GM19372 (cell line): ENCODE measurements at regions not wholly inside any gene's neighbourhood (a gene's known extent, or its start where the extent isn't known, plus 50 kb on each side); places are given as distances from the start of the nearest gene placed in this dataset.
"Not testable (repeated sequence)": the region's sequence is repeated elsewhere in the genome, so short reads cannot be mapped to it uniquely, and the experiment has no call there.

Experiments
- ATAC-seq: cut with Tn5 transposase; IDR thresholded peaks from one replicate; pipeline ENCODE4 v1.9.1; 2021; ENCODE audit warnings: mild to moderate bottlenecking, low read depth, moderate library complexity; ENCODE audit not compliant: unreplicated experiment

DNA sequence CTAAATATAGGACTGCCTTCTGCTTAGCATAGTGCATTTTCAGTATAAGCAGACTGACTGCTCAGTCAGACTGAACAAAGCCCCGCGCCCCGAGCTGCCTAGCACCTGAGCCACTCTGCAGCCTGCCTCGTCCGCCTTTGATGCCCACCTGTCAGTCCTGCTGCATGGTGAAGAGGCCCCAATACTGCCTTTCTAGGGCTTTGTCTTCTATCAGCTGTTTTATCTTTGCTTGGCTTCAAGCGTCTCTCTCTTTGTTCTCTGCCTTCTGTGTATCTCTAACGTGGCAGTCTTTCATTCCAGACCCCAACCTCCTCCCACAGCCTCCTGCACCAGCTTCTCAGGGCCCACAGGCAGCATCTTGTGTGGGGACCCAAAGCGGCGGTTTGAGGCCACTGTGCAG is 1001.0 kb downstream of the VRK1 start:
- no peak for ATAC-seq

DNA sequence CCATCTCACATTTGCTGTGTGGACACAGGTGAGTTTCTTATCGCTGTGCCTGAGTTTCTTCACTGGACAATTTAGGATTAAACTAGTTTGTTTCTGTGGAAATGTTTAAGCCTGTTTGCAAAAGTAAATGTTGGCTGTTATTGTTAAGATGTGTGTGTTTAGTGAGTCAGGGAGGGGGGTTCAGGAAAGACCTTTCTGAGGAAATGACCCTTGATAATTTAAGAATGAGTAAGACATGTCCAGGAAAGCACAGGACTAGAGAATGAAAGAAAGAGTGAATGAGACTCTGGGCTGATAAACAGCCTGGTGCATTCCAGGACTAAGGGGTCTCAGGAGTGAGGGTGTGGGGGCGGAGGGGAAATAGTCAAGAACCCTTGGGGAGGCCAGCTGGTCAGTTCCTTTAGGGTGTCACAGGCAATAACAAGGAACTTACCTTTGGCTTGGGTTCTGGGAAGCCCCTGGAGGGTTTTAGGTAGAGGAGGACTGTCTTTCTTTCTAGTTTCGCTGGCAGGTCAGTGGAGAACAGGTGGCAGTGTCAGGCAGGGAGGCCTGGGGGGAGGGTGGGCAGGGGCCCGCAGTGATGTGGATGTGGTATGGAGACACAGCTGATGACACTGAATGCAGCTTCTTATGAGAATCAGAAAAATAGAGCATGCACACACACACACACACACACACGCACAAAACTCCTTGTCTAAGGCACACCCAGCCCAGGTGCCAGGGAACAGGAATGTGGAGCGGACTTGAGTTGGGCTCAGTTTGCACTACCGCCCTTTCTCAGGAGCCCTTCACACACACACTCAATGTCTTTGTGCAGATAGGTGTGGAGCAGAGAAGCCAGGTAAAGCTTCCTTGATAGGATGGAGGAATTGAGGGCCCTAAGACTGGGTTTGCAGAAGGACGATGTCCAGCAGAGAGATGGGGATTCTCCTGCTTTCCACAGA is 1005.5 kb downstream of the VRK1 start:
- no peak for ATAC-seq

DNA sequence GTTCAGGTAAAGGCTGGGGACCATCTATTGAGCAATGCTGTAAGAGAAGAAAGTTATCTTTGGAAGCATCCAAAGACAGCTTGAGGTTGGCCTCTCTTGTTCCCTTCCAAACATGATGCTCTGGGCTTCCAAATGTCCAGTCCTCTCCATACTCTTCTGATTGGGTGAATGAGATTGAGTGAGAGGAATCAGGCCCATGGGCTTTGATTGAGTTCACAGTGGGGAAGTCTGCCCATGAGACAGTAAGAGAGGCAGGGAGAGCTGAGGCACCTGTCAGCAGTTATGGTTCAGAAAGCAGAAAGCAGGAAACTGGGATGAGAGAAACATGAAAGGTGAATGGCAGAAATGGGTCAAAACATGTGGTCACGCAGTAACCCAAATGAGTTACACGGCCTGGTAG is 1006.9 kb downstream of the VRK1 start:
- ATAC-seq, result no peak

DNA sequence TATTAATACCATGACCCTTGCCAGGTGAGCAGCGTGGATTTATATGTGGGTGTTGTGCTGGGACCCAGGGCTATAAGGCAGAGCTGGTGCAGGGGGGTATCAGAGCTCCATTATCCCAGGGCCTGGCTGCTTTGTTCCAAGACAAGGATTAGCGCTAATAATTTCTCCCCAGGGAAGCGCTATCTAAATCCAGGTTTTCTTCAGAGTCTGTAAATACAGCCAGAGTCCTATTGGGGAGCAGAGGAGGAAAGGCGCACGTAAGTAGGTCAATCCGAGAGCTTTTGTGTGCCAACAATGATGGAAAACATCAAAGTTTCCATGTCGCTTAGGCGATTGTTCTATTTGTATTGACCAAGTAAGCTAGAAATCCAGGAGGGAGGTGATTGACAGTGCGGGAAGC is 1009.7 kb downstream of the VRK1 start:
- ATAC-seq, result no peak

DNA sequence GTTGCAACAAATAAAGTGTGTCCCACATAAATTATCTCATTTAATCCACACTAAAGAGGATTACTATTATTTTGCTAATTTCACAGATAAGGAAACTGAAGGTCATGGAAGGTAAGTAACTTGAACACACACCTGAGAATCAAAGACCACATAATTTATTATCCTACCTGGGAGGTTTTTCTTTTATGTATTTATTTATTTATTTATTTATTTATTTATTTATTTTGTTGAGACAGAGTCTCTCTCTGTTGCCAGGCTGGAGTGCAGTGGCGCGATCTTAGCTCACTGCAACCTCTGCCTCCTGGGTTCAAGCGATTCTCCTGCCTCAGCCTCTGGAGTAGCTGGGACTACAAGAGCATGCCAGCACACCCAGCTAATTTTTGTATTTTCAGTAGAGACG is 1011.4 kb downstream of the VRK1 start:
- ATAC-seq, result not testable (repeated sequence)

DNA sequence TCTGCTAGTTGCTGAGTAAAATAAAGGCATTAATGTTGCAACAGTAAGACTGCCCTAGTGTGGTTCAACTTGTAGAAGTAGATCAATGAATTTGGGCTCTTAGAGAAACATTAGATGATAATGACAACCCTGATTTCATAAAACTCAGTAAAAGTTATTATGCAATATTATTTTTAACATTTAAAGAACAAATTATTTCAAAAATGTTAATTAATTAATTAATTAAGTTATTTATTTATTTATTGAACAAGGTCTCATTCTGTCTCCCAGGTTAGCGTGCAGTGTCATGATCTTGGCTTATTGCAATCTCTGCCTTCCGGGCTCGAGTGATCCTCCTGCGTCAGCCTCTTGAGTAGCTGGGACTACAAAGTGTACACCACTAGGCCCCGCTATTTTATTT is 1016.4 kb downstream of the VRK1 start:
- no peak for ATAC-seq

DNA sequence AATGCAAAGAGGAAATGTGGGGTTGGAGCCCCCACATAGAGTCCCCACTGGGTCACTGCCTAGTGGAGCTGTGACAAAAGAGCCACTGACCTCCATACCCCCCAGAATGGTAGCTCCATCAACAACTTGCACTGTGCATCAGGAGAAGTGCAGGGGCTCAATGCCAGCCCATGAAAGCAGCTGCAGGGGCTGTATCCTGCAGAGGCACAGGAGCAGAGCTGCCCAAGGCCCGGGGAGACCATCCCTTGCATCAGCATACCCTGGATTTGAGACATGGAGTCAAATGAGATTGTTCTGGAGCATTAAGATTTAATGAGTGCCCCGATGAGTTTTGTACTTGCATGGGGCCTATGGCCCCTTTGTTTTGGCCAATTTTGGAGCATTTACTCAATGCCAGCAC is 1023.6 kb downstream of the VRK1 start:
- no peak for ATAC-seq

DNA sequence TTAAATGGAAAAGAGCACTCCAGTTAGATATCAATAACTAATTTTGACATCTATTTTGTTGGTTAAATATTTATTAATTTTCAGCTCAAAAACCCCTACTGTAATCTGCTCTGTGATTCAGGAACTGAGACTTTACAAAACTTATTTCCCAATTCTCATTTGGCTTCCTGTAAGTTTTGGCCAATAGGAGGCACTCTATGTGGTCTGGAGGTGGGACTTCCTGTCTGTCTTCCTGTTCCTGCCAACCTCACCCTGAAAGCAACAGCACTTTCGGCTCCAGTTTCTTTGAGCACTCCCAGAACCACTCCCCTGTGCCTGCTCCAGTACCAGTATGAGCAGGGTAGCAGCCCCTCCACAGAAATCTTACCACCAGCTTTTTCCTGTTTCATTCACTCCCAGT is 1027.0 kb downstream of the VRK1 start:
- ATAC-seq, result no peak

DNA sequence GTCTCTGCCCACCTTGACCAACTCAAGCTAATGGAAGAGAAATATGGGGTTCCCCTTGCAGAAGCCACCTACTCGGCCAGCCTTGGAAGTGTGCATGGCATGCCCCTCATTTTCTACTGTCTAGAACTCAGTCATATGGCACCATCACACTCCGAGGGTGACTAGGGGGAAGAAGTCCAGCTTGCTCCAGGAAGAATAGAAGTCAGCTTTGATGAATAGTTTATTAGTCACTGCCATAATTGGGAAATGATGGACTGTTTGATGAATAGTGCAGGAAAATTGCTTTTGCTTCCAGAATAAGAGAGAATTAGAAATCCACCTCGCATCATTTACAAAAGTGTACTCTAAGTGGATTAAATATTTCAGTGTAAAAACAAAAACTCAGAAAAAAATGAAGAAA is 1030.6 kb downstream of the VRK1 start:
- no peak for ATAC-seq

DNA sequence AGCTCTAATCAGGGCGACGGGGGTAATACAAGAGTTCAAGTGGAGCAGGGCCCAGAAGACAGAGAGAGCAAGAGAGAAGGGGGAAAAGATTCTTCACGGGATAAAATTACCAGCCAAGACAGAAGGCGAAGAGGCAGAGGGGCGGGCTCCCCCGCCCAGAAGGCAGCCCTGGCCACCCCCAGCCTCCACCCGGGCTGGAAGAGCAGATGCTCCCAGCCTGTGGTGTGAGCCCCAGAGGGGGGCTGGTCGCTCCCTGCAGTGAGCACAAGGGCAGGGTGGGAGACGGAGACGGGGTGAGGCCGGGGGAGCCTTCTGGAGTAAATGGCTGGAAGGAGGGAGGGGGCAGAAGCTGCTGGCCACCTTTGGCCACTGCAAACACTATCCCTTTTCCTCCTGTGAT is 1035.6 kb downstream of the VRK1 start:
- ATAC-seq, result no peak

DNA sequence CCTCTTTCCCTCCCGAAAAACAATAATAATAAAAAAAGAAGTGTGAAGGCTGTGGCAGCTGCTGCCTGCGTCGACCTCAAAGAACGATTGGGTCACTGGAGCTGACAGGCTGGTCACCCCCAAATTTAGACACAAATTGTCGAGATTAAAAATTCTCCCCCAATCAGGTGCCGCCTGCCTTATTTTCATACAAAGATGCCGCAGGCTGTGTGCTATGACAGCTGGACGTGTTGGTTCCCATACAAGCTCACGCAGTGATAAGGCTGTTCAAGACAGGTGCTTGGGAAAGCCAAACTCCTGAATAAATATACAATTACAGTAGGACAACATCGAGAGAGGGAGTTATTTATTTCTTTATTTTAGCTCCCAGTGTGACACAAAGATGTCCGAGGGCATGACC is 1041.8 kb downstream of the VRK1 start:
- ATAC-seq, result no peak

DNA sequence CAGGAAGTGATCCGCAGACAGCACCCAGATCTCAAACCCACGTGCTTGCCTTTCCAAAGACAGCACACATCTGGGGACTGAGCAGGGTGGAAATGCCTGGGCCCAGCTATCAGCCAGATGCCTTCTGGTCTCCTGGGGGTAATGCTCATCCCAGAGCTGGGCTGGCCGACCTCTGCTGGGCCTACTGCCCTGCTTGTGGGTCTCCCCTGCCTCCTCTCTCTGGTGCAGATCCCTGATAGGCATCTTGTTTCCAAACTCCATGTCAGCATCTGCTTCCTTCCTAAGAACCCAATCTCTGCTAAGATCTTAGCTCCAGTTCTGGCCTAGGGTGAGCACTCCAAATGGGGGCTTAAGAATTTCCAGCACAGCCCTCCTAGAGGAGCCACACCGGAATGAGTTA is 1043.0 kb downstream of the VRK1 start:
- ATAC-seq, result no peak

DNA sequence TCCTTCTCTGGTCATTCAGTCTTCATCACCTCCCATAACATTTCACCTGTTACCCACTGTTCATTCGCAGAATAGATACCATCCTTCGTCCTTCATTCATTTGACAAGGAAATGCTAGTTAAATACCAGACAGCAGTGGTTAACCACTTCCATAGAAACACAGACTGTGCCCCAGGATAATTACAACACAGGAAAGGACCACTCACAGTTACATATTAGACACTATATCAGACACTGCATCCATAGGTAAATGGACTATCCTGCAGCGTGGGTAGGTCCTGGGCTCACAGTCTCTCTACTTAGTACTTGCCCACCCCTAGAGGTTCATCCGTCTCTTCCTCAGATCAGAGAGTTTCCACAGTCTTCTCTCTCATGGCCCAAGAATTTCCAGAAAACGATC is 1044.6 kb downstream of the VRK1 start:
- no peak for ATAC-seq

DNA sequence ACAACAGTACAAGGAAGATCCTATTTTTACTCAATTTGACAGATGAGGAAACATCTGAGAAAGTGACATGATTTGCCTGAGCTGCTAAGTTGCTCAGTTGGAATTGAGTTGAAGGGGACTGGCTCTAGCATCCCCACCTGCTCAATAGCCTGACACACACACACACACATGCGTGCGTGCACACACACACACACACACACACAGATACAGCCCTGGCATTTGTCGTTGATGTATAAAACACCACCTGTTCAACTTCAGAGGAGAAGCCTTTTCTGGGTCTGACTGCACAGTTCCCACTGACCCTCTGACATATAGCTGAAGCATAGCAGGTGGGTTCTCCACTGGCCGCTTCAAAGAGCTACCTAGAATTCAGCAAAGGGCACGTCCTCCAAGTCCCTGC is 1045.9 kb downstream of the VRK1 start:
- ATAC-seq, result no peak

DNA sequence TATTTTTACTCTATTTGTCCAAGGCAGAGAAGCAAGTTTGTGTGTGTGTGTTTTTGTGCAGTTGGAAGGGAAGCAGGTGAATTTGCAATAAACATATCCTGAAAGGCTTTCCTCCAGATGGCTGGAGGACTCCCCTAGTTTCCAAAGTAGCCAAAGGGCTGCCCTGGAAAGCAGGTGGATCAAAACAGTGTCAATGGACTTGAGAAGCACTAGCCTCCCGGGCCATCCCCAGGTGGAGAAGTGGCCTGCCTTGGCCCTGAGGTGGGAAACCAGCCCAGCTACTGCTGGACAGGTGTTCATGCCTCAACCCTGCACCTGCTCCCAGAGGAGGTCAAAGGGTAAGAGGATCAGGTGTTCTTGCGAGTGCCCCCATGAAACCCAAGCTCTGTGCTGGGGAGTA is 1046.9 kb downstream of the VRK1 start:
- no peak for ATAC-seq

DNA sequence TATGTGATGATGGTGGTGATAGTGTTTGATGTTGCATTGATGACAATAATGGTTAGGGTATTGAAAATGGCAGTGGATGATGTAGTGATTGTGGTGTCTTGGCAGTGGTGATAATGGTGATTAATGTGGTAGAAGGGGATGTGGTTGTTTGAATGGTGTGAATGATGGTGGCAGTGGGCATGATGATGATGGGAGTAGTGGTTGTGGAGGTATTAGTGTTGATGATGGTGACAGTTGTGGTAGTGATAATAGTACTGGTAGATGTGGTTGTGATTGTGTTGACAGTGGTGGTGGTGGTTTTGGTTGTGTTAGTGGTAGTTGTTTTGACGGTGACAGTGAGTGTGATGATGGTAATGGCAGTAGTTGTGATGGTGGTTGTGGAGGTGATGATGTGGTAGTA is 1049.0 kb downstream of the VRK1 start:
- no peak for ATAC-seq

DNA sequence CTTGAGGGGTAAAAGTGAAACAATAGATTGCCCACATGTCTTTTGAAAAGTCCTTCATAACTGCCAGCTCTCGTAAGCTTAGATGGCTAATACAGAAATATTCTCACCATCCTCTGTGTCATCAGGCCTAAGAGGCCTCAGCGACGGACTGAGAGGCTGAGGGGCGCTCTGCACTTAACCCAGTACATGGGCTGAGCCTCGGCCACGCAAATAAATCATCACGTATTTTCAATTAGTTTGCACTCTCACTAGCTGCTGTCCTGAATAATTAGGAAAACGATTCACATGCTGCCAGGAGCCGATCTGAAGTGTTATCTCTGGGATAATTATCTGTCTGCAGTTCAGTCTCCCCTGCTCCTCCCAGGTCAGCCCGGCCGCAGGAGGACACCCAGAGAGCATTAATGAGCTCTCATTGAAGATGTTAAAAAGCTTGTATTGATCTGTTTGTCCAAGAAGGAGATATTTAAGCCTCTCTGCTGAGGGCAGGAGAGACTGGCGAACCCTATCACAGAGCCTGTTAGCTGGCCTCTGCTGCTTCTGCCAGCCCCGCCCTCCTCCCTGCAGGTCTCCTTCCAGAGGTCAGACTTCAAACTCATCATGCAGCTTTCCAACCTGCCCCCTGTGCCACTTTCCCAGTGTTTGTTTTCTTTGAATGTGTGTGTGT is 1051.3 kb downstream of the VRK1 start:
- ATAC-seq, result no peak

DNA sequence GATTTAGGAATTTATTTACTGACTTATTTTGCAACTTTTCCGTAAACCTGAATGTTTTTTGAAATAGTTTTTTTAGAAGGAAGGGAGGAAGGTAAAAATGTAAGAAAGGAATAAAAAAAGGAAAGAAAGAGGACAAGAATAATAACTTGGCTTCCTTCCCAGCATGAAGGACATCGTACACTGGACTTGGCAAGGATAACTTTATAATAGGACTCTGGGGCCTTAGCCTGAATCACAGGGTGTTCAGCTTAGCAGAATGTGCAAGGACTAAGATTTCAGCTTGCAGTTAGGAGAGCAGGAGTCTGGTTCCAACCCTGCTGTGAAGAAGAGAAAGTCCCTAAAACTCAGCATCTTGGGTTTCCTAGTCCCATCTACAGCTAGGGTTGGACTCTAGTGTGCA is 1053.3 kb downstream of the VRK1 start:
- no peak for ATAC-seq

DNA sequence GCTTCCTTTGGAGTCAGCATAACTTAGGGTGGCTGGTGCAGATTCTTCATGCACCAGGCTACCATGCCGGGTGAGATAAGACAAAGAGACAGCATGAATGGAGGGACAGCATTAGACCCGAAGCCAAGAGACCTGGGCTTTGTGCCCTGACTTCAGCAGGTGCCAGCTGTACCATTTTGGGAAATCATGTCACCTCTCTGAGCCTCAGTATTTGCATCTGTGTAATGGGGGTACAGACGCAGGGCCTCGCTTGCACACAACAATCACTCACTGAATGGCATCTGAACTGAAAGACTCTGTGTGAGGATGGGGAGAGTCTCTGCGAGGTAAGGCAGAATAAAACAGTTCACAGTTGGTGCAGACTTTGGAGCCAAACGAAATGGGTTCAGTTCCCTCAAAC is 1053.7 kb downstream of the VRK1 start:
- ATAC-seq, result no peak

DNA sequence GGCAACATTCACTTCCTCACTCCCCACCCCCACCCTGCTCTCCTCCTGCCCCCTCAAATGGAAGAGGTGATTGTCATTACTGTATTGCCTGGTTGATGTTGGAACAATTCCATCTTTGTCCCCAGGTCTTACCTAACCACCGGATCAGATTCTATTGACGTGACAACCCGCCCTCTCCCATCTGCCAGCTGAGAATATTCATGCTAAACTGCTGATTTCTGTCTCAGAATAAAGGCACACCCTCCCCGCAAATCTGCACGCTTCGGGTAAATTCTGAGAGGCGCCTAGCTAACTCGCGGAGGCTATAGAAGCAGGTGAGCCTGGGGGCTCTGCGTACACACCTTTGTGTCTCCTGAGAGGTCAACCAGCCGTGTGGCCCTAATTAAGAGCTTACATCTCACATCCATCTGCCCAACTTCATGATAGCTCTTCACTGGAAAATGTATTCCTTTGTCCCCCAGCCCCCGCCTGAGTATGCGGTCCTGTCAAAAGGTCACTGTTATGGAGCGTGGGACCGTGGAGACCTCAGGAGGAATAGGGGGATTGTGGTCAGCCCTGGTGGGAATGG is 1054.3 kb downstream of the VRK1 start:
- no peak for ATAC-seq

DNA sequence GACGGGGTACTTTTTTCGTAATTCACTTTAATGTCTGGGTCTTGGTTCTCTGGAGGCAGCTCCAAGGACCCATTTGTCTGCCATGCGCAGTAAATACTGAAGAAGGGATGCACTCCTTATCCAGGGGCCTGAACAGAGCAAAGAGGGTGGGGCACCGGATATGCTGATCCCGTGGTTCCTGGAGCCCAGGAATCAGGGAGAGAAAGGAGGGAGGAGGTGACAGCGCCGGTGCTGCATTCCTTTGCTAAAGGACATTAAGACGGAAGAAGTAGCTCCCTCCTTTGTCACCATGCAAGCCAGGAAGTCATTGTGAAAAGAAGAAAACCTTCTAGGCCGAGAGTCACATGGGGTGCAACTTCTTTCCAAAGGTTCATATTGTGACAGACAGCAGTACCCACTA is 1057.7 kb downstream of the VRK1 start:
- no peak for ATAC-seq

DNA sequence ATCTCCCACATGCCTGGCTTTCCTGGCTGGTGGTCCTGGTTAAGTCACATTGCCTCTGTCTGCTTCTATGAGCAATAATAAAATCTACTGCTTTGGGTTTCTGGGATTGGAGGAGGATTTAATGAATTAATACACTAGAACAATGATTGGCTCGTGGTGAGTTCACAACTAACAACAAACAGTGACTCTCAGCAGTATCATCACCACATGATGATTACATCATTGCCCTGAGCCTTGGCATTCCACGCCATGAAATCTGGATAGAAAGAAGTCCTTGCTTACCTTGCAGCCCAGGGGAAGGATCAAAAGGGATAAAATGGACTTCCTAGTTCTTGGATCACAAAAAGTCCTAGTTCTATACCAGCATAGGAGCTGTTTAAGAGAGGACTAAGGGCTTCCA is 1069.0 kb downstream of the VRK1 start:
- no peak for ATAC-seq
